GM18508 (cell line): ENCODE measurements at regions not wholly inside any gene's neighbourhood (a gene's known extent, or its start where the extent isn't known, plus 50 kb on each side); places are given as distances from the start of the nearest gene placed in this dataset.
"Not testable (repeated sequence)": the region's sequence is repeated elsewhere in the genome, so short reads cannot be mapped to it uniquely, and the experiment has no call there.

Source experiments
- ATAC-seq: cut with Tn5 transposase; IDR thresholded peaks from one replicate; pipeline ENCODE4 v1.9.1; 2021; ENCODE audit warnings: moderate number of reproducible peaks; ENCODE audit not compliant: insufficient read depth, unreplicated experiment

DNA sequence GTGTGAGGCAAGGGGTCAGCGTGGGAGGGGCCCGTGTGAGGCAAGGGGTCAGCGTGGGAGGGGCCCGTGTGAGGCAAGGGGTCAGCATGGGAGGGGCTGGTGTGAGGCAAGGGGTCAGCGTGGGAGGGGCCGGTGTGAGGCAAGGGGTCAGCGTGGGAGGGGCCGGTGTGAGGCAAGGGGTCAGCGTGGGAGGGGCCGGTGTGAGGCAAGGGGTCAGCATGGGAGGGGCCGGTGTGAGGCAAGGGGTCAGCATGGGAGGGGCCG is 119.2 kb downstream of the SEPTIN14 start:
- not testable (repeated sequence) for ATAC-seq

DNA sequence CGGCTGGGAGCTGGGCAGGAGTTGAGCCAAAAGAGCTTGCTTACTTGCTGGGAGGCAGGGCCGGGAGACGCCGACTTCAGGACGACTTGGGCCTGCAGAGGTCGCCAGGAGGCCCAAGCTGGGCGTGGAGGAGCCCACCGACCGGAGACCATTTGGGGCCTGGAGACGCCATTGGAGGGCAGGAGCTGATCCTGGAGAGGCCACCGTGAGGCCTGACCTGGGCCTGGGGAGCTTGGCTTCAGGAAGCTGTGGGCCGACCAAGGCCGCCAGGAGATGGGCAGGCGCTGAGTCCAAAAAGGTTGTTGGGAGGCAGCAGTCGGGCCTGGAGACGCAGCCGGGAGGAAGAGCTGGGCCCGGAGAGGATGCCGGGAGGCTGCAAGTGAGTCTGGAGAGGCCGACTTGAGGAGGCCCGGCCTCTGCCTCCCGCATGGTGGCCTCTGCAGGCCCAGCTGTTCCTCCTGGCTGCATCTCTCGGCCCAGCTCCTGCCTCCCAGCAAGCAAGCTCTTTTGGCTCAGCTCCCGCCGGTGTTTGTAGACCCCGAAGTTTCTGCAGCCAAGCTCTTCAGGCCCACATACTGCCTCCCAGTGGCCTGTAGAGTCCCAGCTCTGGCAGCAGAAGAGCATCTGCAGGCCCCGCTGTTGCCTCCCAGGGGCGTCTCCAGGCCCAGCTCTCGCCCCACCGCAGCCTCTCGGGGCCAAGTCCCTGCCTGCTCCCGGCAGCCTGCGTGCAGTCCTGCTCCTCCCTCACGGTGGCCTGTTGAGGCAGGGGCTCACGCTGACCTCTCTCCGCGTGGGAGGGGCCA is 119.7 kb downstream of the SEPTIN14 start:
- not testable (repeated sequence) for ATAC-seq

DNA sequence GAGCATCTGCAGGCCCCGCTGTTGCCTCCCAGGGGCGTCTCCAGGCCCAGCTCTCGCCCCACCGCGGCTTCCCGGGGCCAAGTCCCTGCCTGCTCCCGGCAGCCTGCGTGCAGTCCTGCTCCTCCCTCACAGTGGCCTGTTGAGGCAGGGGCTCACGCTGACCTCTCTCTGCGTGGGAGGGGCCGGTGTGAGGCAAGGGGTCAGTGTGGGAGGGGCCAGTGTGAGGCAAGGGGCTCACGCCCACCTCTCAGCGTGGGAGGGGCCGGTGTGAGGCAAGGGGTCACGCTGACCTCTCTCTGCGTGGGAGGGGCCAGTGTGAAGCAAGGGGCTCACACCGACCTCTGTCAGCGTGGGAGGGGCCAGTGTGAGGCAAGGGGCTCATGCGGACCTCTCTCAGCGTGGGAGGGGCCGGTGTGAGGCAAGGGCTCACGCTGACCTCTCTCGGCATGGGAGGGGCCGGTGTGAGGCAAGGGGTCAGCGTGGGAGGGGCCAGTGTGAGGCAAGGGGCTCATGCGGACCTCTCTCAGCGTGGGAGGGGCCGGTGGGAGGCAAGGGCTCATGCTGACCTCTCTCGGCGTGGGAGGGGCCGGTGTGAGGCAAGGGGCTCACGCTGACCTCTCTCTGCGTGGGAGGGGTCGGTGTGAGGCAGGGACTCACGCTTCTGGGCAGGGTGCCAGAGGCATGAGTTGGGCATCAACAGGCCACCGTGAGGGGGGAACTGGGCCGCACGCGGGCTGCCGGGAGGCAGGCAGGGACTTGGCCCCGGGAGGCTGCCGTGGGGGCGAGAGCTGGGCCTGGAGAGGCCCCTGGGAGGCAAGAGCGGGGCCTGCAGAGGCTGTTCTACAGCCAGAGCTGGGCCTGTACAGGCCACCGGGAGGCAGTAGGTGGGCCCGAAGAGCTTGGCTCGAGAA is 120.6 kb downstream of the SEPTIN14 start:
- ATAC-seq: not testable (repeated sequence)

DNA sequence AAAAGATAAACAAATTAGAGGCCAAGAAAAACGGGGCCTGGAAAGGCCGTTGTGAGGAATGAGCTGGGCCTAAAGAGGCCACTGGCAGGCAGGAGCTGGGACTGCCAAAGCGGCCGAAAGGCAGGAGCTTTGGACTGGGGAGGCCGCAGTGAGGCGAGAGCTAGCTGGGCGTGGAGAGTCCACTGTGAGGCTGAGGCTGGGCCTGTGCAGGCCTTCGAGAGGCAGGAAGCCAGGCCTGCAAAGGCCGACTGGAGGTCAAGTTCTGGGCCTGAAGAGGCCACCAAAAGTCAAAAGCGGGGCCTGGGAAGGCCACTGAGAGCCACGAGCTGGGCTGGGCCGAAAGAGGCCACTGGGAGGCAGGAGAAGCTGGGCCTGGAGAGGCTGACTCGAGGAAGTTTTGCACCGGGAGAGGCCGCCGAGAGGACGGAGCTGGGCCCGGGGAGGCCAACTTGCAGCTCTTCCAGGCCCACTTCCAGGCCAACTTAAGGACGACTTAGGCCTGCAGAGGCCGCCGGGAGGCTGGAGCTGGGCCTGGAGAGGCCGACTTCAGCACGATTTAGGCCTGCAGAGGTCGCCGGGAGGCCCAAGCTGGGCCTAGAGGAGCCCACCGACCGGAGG is 121.8 kb downstream of the SEPTIN14 start:
- not testable (repeated sequence) for ATAC-seq

DNA sequence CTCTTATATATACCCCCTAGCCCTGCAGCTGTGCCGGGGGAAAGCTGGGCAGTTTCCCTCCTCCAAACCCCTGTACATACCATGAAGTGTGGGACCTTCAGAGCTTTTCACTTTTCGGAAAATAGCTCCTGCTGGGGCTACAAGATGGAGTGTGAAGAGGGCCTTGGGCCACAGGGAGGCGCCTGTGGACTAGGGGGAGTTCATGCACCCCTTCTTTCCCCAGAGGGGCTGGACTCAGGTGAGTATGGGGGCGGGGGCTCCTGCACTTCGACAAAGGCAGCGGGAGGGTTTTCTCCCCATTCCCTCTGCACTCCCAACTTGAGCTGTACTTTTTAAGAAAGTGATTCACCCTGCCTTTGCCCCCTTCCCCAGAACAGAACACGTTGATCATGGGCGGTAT is 122.5 kb downstream of the SEPTIN14 start:
- not testable (repeated sequence) for ATAC-seq

DNA sequence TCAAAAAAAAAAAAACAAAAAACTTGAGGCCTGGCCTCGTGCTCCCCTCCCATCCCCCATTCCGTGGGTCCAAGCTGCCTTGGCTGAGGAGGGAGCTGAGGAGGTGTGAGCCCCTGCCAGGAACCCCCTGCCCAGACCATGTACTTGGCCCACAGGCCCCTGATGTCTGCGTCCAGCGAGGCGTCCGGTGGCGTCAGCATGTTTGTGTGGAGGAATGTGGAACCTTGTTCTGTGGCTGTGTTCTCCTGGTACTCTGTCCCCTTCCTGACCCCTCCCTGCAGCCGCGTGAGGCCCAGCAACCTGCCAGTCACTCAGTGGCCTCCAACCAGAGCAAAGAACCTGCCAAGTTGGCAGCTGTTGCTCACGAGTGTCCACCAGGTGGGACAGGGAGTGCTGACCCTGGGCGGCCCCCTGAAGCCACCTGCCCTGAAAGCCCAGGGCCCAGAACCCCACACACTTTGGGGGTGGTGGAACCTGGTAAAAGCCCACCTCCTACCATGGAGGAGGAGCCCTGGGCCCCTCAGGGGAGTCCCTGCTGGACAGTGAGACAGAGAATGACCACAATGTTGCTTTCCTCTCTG is 125.8 kb downstream of the SEPTIN14 start:
- not testable (repeated sequence) for ATAC-seq

DNA sequence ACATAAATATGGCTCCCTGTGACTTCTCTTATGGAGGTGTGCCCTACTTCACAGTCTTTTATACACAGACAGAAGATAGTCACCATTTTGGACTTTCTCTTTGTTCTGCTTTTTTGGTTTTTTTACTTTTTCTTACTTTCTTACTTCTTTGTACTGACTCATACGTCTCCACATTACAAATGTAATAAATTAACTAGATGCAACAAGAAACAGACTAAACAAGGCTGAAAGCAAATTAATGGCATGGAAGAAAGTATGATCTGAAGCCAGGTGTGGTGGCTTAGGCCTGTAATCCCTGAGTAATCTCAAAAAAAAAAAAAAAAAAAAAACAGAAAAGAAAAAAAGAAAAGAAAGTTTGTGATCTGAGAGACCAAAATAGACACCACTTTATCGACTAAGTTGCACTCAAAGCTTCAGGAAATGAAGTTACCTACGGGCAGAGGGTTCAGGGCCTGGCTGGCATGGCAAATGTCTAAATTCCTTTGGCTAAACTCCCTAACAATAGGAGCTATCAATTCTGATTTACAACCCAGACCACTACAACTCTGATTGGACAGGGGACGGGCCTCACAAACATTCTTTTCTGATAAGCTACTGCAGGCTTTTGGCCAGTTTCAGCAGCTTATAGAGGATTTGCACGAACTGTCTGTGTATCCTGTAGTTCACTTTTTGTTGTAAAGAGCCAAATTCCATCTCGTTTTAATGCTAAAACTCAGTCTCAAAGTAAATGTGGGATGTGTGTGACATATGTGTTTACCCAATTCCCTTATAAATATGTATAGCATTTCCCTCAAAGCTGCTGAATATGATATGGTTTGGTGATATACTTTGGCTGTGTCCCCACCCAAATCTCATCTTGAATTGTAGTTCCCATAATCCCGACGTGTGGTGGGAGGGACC is 129.1 kb downstream of the SEPTIN14 start:
- ATAC-seq: no peak

DNA sequence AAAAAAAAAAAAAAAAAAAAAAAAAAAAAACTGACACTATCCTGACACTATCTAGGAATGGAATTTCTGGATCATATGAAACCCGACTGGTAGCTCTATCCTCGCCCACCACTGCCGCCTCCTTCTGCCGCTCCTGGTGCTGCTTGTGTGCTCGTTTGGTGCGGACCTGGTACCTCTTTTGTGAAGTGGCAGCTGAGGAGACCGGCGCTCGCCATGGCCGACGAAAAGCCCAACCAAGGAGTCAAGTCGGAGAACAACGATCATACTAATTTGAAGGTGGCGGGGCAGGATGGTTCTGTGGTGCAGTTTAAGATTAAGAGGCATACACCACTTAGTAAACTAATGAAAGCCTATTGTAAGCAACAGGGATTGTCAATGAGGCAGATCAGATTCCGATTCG is 130.6 kb downstream of the SEPTIN14 start:
- no peak for ATAC-seq

DNA sequence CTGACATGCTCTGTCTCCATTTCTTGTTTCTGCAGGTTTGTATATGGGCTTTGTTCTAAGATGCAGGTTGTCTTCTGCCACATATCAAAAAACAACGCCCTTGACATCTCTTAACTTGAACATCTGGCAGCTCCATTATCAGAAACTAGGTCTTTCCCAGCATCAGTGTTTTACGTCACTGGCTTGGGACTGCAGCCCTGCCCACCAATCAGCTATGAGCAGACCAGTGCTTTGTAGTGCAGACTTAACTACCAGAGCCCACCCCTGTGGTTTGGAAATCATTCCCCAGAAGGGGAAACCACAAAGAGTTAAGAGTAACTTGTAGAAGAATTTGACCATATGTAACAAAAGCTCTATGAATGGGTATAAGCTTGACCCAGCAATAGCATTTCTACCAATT is 132.4 kb downstream of the SEPTIN14 start:
- ATAC-seq: no peak

DNA sequence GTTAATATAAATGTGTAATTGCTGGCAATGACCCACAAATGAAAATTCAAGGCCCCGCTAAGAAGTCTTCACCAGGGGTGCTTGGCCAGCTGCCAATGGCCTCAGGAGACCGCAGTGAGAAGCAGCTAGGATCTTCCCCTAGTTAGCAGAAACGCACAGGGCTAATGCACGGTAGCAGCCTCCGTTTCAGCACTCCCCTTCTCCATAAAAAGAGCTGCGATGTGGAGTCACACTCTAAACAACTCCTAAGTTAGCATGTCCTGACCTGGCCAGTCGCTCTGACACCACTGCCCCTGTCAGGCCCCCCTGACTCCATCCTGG is 139.0 kb downstream of the SEPTIN14 start:
- ATAC-seq: no peak

DNA sequence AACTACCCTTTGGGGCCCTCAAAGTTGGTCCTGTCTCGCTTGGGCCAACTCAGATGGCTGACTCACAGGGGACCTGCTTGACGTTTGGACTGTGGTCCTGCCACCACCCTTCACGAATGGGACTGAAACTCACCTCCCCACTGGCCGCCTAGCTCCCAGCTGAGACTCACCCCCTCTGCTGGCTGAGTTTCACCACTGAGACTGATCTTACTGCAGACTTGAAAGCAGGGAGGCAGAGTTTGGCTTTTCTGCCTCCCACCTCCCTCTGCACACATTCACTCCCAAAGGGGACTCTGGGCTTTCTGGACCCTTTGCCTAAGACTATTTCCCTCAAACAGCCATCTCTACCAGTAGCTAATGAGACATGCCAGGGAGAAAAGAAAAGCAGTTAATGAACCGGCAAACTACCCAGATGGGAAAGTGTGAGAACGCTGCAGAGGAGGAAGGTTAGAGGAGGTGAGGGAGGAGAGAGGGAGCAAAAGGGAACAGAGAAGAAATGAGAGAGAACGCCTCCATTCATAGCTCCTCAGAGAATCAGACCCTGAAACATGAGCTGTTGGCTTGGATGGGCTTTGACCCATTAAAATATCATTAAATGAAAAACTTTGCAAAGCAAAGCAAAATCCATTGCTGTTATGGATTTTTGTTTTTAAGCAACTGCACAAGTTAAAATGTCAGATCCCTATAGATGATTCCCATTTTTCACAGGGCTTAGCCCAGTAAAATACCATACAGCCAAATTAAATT is 139.5 kb downstream of the SEPTIN14 start:
- peak; percentile 96 for ATAC-seq

DNA sequence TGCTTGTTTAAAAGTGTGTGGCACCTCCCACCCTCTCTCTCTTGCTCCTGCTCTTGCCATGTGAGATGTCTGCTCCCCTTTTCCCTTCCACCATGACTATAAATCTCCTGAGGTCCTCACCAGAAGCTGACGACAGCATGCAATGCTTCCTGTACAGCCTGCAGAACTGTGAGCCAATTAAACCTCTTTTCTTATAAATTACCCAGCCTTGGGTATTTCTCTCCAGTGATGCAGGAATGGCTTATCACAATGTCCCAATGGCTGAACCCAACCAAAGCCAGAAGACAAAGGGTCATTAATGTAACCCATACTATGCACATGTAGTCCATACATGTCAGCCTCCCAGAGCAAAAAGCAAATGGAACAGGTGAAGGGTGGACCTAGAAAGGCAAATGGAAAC is 141.5 kb downstream of the SEPTIN14 start:
- ATAC-seq: not testable (repeated sequence)

DNA sequence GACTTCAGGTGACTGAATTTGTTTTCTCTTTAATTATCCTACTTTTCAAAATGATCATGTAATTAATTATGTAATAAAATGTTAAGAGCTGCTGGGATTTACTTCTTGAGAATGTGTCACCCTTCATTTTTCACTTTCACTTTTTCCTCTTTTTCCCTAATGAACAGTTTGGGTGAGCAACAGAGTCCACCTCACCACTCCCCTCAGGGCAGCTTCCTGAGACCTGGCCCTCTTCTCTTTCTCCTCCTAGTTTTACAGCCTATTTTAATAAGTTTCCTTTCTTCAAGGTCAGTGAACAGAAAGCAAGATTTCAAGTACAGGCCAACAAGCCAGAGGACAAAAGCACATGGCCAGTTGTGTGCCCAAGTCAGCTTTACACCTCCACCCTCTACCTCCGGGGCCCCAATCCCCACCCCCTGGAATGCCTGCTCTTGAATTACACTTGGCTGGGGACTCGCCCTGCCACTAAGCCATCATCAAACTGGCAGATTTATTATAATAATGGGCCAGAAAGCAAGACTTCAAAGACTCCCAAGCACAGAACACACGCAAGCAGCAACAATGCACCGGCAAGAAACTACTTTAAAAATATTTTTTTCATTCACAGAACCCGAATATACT is 143.1 kb upstream of the VOPP1 start:
- ATAC-seq: not testable (repeated sequence)

DNA sequence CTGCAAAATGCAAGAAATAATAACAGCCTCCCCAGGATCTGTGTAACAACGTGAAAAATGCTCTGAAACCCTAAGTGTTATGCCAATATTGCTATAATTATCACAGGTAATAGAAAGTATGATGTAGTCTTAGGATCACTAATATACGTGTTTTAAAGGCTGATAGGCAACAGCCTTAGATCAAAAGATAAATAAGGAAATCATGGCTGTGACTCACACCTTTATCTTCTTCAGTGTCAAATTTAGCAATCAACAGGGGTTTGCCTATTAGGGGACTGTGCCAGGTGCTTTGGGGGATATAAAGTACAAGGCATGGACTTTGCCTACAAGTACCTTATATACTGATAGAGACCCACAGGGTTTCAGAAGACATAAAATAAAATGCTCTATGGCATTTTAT is 142.1 kb upstream of the VOPP1 start:
- ATAC-seq: not testable (repeated sequence)

DNA sequence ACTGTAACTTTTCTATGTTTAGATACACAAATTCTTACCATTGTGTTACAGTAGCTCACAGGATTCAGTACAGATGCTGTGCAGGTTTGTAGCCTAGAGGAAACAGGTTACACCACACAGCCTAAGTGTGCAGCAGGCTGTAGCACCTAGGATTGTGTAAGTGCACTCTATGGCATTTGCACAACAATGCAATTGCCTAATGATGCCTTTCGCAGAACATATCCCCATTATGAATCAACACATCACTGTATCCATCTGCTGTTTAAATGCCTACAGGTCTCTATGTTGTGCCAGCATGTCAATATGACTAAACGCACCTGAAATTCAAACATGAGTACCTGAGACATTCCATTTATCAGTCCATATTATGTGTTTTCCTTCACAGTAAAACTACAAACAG is 138.0 kb upstream of the VOPP1 start:
- not testable (repeated sequence) for ATAC-seq

DNA sequence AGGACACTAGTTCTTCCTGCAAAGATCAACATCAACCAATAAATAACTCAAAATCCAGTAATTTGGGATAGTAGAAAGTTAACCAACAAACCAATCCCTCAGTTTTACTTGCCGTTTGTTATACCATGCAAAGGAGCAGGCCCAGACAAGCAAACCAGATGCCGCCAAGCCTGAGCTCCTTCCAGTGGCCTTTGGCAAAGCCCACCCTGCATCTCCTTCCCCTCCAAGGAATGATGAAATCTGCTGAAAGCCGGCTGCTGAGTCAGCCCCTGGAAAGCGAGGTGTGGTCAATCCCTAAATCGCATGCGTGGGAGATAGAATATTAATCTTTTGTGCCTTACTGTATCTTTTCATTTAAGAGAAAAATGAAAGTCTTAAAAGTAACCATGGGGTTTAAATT is 135.7 kb upstream of the VOPP1 start:
- ATAC-seq: not testable (repeated sequence)

DNA sequence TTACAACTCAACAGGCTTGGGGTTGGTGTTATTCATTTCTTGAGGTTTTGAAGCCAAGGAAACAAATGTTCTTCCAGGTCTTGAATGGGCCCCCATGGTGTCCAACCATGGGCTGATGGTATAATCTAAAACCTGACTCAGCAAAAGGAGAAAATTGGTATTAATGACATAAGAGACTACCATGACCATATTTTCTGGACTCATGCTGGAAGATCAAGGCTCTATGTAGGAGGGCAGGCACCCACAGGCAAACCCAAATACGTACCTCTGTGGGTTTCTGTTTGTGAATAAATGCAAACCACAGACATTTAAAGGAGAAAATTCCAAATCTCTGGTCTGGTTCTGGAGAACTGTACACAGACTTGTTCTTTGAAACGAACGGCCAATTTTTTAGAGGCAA is 135.1 kb upstream of the VOPP1 start:
- ATAC-seq: not testable (repeated sequence)

DNA sequence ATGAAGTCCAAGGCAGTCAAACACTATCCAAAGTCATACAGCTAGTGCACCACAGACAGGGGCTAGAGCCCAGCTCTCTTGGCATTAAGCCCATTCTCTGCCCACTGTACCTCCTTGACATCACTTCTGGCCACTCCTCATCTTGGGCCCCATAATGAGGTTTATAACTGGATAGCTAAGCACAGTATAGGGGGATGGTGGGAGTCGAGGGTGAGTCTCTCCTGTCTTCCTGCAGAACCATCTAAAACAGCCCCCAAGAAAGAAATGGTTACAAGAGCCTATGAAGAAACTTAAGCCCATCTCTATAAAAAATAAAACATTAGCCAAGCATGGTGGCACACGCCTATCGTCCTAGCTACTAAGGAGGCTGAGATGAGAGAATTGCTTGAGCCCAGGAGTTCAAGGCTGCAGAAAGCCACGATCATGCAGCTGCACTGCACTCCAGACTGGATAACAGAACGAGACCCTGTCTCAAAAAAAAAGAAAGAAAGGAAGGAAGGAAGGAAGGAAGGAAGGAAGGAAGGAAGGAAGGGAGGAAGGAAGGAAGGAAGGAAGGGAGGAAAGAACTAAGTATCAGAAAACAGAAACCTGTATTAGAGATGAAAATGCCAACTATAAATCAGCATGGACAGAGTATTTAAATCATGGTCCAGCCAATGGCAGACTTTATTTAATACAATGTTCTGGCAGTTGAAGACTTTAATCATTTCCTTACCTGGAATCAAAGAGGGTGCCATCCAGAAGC is 134.3 kb upstream of the VOPP1 start:
- not testable (repeated sequence) for ATAC-seq
